ENCODE measurements at regions not wholly inside any gene's neighbourhood (a gene's known extent, or its start where the extent isn't known, plus 50 kb on each side); places are given as distances from the start of the nearest gene placed in this dataset.
"Not testable (repeated sequence)": the region's sequence is repeated elsewhere in the genome, so short reads cannot be mapped to it uniquely, and the experiment has no call there.

GRCh38 chr1:177891809-177892208, 78.0 kb downstream of the SEC16B start:
- DNase-seq, result no peak

DNA sequence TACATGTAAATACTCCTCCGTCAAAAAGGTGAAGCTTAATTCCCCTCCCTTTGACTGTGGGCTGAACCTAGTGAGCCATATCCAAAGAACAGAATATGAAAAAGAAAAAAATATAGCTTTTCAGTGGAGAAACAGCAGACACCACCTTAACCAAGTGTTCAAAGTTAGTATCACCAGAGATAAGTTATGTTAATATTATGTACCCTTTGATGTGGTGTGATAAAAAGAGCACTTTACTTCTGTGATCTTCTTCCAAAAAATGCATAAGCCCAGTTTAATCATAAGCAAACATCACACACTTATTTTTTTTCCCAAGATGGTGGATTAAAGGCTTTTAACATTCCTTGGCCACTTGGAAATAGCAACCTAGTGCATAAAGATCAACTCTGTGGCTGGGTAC, 79.4 kb downstream of the SEC16B start:
- DNase-seq, result no peak

GRCh38 chr1:177884479-177885021, 85.3 kb downstream of the SEC16B start:
- no peak for DNase-seq

DNA sequence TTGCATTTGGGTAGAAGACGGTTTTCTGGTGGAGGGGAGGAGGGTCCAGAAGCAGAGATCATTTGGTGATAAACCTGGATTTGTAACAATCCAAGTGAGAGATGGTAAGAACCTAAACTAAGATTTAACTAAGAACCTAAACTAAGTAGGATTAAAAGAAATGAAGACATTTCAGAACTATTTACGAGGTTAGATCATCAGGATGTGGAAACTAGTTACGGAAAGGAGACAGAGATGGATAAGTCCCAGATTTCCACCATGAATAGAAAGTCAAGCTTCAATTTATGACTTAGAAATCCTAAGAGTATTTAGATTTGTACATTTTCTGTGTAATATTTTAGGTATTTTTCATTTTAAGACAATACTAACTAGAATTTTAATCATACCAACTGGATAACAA, 86.3 kb downstream of the SEC16B start:
- DNase-seq, result no peak

- DNase-seq, result no peak
Measured at GRCh38 chr1:177880339-177880891, 89.4 kb downstream of the SEC16B start.

GRCh38 chr1:177877086-177877485, 92.8 kb downstream of the SEC16B start:
- no peak for DNase-seq

DNA sequence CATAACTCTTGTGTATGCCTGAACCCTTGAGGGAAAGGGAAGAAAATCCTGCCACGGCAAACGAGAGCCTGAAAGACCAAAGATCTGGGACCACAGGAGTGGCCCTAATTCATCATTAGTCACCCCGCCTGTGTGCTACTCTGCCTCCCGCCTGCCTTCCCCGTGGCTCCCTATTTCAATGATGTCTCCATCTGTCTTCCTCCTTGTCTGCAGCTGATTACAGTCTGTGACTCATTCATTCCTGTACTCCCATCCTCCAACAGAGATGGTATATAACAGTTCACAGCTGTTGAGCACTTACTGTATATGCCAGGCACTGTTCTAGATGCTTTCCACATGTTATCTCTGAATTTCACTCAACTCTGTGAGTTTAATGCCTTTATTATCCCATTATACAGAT, 96.6 kb downstream of the SEC16B start:
- DNase-seq, result no peak

DNA sequence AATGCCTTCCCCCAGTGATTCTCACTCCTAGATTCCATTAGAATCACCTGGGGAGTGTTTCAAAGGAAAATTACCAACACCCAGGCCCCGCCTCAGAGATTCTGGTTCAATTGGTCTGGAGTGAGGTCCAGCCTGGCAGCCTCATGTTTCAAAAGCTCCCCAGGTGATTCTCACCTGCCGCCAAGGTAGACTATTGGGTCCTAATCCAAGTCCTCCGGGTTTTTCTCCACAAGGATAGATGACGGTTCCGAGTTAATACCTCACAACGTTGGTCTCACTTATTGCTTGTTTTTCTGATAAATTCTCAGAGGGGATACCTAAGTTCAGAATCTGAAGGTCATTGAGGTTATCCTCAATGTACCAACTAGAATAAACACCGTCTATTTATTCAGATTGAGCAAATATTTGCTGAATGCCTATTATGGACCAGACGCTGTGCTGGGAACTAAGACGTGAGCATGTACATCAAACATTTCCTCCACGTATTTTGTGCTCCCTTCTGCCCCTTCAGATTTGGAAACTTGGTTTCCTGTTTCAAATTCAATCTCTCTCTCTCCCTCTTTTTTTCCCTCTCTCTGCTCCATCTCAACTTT, 97.5 kb downstream of the SEC16B start:
- DNase-seq, result no peak

DNA sequence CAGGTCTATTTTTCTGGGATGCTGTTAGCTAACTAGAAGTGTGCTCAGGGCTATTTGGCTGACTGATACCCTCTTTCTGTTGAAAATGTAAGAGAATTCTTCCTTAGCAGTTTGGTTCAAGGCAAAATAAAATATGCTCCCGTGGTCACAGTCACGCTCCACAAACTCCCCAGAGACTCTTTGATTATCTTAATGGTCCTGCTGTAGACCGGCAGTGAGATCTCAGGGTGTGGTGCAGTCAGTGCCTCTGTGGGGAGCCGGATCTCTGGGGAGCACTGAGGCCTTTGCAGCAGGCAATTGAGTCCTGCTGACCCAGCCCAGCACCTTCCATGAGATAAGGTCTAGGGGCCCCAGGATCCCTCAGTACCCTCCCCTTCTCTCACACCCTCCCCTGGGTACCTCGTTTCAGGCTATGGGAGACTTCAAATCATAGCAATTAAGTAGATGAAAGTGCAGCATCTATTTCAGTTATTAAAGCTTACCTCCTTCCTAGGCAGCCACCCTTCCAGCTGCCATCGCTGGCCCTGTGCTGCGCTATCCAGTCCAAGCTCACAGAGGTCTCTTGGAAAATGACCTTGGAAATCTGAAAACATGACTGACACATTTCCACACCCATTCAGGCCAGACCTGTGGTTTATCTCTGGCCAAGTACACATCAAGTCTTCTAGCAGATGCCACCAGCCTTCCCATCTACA, 98.1 kb downstream of the SEC16B start:
- no peak for DNase-seq

DNA sequence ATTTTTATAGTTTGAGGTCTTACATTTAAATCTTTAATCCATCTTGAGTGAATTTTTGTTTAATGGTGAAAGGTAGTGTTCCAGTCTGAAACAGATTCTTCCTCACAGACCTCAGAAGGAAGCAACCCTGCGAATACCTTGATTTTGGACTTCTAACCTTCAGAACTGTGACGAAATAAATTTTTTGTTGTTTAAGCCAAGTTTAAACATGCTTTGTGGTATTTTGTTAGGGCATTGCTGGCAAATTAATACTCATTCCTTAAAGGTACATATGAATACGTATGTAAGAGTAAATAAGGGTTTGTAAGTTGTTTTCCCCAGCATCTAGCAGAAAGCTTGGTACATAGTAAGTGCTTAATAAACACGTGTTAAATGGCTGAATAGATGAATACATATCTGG, 100.3 kb downstream of the SEC16B start:
- DNase-seq, result no peak

DNA sequence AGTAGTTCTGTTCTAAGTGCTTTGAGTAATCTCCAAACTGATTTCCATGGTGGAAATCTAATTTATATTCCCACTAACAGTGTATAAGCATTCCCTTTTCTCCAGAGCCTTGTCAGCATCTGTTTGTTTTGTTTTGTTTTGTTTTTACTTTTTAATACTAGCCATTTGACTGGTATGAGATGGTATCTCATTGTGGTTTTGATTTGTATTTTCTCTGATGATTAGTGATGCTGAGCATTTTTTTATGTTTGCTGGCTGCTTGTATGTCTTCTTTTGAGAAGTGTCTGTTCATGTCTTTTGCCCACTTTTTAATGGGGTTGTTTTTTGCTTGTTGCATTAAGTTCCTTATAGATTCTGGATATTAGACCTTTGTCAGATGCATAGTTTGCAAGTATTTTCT, 100.8 kb downstream of the SEC16B start:
- not testable (repeated sequence) for DNase-seq

- no peak for DNase-seq
Measured at GRCh38 chr1:177865807-177866206, 104.1 kb downstream of the SEC16B start.

DNA sequence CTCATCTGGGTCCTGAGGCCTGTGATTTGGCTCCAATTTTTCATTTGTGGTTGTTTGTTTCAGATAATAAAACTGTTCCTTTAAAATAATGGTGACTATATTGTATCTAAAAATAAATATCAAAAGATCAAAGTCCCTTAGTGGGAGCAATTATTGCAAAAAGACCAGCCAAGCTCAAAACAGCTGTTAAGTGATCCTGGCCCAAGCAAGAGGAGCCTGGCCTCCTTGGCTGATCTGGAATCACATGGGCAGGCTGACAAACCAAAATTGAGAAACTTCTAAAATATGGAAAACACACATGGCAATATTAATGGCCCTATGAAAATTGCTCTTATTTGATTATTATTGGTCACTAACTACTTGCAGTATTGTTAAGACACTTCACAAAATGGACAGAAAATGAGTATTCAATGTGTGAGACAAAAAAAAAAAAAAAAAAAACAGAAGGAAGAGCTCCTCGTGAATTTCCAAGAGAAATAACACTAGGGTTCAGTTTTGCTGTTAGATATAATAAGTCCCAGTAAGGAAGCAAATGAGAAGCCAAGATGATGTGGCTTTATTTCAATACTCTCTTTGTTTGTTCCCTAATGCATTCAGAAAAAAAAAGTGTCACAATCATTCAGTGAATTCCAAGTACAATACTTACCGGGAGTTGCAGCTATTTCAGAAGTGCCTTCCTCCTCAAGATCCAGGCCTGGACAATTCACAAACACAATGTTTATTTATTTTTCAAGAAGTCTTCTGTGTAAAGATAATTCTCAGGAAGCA, 105.1 kb downstream of the SEC16B start:
- no peak for DNase-seq

GRCh38 chr1:177863796-177864195, 106.1 kb downstream of the SEC16B start:
- no peak for DNase-seq

DNA sequence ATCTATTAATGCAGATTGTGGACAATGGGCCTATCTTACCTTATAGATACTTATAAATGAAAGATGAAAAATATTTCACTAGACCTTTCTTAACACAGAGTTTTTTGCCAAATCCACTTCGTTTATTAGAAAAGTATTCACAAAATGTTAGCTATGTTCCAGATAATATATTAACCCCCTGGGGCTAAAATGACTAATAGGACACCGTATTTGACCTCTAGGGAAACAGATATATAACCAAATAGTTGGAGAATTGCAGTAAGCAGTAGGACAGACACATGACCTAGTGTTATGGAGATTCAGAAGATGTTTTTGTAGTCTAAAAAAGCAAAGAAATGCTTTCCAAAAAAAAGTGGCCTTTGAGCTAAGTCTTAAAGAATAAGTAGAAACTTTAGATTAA, 106.9 kb downstream of the SEC16B start:
- no peak for DNase-seq

DNA sequence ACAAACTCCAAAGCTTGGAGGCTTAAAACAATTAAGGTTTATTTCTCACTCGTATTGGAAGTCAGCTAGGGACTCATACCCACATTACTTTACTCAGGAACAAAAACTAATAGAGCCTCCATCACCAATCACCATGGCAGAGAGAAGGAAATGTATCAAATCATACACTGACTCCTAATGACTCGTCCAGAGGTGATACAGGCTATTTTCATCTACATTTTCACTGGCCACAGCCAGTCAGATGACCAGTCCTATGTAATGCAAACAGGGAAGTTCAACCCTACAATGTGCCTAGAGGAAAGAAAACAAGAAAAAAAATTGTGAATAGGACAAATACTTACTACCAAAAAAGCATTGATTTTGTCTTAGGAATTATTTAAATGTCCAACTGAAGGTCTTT, 110.3 kb downstream of the SEC16B start:
- no peak for DNase-seq

DNA sequence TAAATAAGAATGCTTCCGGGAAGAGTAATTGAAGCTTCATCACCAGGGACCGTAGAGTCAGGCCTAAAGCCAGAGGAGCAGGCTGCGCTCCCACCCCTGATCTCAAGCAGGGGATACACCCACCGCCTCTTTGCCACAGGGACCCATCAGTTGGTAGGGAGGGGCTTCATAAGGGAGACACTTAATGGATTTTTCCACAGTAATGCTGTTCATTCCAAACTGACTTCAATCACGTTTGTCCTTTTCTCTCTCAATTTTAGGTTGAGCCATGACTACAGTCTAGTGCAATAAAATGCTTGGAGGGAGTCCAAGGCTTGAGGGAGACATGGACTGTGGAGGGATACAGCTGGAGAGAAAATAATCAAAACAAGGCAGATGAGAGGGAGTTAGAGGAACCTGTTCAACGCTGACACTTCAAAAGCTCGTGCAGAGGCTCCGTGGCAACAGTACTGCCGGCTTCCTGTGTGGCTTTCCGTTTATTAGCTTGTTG, 111.5 kb downstream of the SEC16B start:
- no peak for DNase-seq

DNA sequence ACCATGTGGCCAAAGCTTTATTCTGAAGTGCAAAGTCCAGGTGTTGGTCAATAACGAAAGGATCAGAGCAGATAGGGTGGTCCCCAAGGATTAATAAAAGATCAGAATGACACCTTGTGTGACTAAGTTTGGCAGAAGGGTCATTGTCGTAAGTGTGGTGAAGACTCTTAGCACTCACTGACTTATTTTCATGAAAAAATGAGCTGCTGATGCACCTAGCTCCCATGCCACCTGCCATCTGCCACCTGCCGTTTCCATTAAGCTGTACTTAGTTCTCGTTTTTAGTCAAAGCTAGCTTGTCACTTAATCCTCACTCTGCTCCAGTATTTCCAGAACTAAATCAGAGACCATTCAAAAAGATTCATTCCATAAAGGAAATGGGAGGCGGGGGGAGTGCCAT, 112.6 kb downstream of the SEC16B start:
- DNase-seq, result no peak

DNA sequence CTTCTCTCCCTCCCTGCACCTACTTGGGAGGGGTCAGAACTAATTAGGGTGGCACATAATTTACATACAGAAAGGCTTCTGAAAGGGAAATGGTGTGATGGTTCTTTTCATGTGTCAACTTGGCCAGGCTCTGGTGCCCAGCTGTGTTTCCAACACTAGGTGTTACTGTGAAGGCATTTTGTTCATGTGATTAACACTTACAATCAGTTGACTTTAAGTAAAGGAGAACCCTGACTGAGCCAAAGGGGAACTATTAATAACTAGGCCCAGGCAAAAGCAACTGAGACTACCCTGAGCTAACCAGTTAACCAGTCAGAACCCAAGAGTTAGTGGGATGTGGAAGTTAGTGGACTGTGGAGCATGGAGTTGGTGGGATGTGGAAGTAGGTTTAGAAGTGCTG, 114.9 kb downstream of the SEC16B start:
- DNase-seq, result no peak

- DNase-seq, result no peak
Measured at GRCh38 chr1:177849579-177850290, 120.1 kb downstream of the SEC16B start.

GRCh38 chr1:177849130-177849529, 120.7 kb downstream of the SEC16B start:
- no peak for DNase-seq

- DNase-seq, result no peak
Measured at GRCh38 chr1:177848577-177848976, 121.3 kb downstream of the SEC16B start.

Data from right lung (tissue), 2 donors.